Right atrium auricular region (tissue), 2 donors: ENCODE measurements at regions not wholly inside any gene's neighbourhood (a gene's known extent, or its start where the extent isn't known, plus 50 kb on each side); places are given as distances from the start of the nearest gene placed in this dataset.

ENCODE experiments used
- DNase-seq: peaks from one replicate; pipeline ENCODE4 v3.0.0-alpha.2; 2019; ENCODE audit warnings: low spot score
- H3K27ac ChIP-seq, 2 donors: fragments of 200-600 bp; sonication (generic); 1 replicate in 1 of 2; 2 replicates in 1 of 2; pipeline ENCODE4 v1.5.1; 2016 to 2019
- H3K27me3 ChIP-seq, 2 donors: fragments of 200-600 bp; sonication (generic); one replicate each; pipeline versions ENCODE4 v1.5.1 to v1.6.0; 2017 to 2019
- H3K36me3 ChIP-seq: fragments of 200-600 bp; sonication (generic); one replicate; pipeline ENCODE4 v1.5.1; 2016
- H3K4me1 ChIP-seq, 2 donors: fragments of 200-600 bp; sonication (generic); one replicate each; pipeline versions ENCODE4 v1.5.1 to v1.6.0; 2017 to 2019
- H3K4me3 ChIP-seq, 2 donors: fragments of 200-600 bp; sonication (generic); 1 replicate in 1 of 2; 2 replicates in 1 of 2; pipeline ENCODE4 v1.5.1; 2017 to 2019; ENCODE audit warnings: mild to moderate bottlenecking in 1 of 2, moderate library complexity in 1 of 2
- H3K9me3 ChIP-seq, 2 donors: fragments of 200-600 bp; sonication (generic); one replicate each; pipeline ENCODE4 v1.5.1; 2019
- TF ChIP-seq, protein P1 (sequence below), 2 donors: fragments of 200-600 bp; sonication (generic); IDR thresholded peaks; one replicate each; pipeline ENCODE4 v1.5.1; 2019; ENCODE audit warnings: antibody characterized with exemption in 2 of 2

- Histone ChIP-seq H3K9me3 (no peaks in the 10 kb centered on the region), H3K27me3 (no peaks in the 10 kb centered on the region), H3K4me3 (no peak overlapping the region), H3K4me1 (no peaks in the 10 kb centered on the region), H3K27ac (no peak overlapping the region), H3K36me3 (no peaks in the 10 kb centered on the region)
- DNase-seq = peak; percentile 36
- TF ChIP-seq, protein P1, sequence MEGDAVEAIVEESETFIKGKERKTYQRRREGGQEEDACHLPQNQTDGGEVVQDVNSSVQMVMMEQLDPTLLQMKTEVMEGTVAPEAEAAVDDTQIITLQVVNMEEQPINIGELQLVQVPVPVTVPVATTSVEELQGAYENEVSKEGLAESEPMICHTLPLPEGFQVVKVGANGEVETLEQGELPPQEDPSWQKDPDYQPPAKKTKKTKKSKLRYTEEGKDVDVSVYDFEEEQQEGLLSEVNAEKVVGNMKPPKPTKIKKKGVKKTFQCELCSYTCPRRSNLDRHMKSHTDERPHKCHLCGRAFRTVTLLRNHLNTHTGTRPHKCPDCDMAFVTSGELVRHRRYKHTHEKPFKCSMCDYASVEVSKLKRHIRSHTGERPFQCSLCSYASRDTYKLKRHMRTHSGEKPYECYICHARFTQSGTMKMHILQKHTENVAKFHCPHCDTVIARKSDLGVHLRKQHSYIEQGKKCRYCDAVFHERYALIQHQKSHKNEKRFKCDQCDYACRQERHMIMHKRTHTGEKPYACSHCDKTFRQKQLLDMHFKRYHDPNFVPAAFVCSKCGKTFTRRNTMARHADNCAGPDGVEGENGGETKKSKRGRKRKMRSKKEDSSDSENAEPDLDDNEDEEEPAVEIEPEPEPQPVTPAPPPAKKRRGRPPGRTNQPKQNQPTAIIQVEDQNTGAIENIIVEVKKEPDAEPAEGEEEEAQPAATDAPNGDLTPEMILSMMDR (IDR thresholded peaks at IDR 0.05) = no peak
Observed at GRCh38 chr4:138964716-138965426, 50.7 kb upstream of the NOCT start.

DNA sequence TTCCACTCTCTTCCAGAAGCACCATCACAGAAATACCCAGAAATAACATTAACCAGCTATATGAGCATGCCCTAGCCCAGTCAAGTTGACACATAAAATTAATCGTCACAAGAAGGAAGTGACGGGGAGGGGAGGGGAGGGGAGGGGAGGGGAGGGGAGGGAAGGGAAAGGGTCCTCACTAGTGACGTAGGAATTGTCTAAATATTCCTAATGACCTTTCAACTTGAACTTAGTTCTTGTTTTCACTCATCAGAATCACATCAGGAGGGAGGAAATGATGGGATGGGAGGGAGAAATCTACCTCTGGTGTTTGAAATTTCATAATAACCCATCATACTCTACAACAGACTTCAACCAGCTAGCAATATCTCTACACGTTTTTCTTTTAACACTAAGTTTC is 52.2 kb upstream of the NOCT start:
- Histone ChIP-seq H3K36me3 (no peaks in the 10 kb centered on the region), H3K9me3 (no peaks in the 10 kb centered on the region), H3K4me3 (no peak overlapping the region), H3K27me3 (no peaks in the 10 kb centered on the region), H3K4me1 (no peaks in the 10 kb centered on the region), H3K27ac (no peak overlapping the region)
- DNase-seq = no peak
- TF ChIP-seq, protein P1 (IDR thresholded peaks at IDR 0.05) = no peak

- H3K27ac ChIP-seq = no peak overlapping the region
- DNase-seq = no peak
- TF ChIP-seq, protein P1 (IDR thresholded peaks at IDR 0.05) = no peak
Observed at GRCh38 chr4:138961664-138962063, 53.9 kb upstream of the NOCT start.

GRCh38 chr4:138961129-138961528 is 54.5 kb upstream of the NOCT start:
- TF ChIP-seq, protein P1 (IDR thresholded peaks at IDR 0.05) = no peak
- no peak for DNase-seq
- H3K27ac ChIP-seq = no peak overlapping the region
- no peaks in the 10 kb centered on the region for H3K36me3 ChIP-seq
- no peaks in the 10 kb centered on the region for H3K4me1 ChIP-seq
- H3K27me3 ChIP-seq = no peaks in the 10 kb centered on the region
- no peak overlapping the region for H3K4me3 ChIP-seq
- no peaks in the 10 kb centered on the region for H3K9me3 ChIP-seq

More at GRCh38 chr4:138961664-138962063, 53.9 kb upstream of the NOCT start:
- no peaks in the 10 kb centered on the region for H3K4me1 ChIP-seq
- H3K4me3 ChIP-seq = no peak overlapping the region
- H3K36me3 ChIP-seq = no peaks in the 10 kb centered on the region
- no peaks in the 10 kb centered on the region for H3K9me3 ChIP-seq
- H3K27me3 ChIP-seq = no peaks in the 10 kb centered on the region

- Histone ChIP-seq H3K27me3 (no peaks in the 10 kb centered on the region), H3K36me3 (no peaks in the 10 kb centered on the region), H3K4me1 (no peaks in the 10 kb centered on the region), H3K4me3 (no peak overlapping the region), H3K9me3 (no peaks in the 10 kb centered on the region), H3K27ac (no peak overlapping the region)
- DNase-seq = no peak
- TF ChIP-seq, protein P1 (IDR thresholded peaks at IDR 0.05) = no peak
Observed at GRCh38 chr4:138960175-138960710, 55.3 kb upstream of the NOCT start.
